NT2/D1 (cell line): ENCODE measurements at regions not wholly inside any gene's neighbourhood (a gene's known extent, or its start where the extent isn't known, plus 50 kb on each side); places are given as distances from the start of the nearest gene placed in this dataset.

Experiments used
- DNase-seq: peaks from one replicate; pipeline ENCODE4 v3.0.0-alpha.2; 2011; ENCODE audit warnings: low read depth, low spot score
- H3K27me3 ChIP-seq: 2 replicates; pipeline ENCODE4 v1.6.0; 2011; ENCODE audit warnings: mild to moderate bottlenecking; ENCODE audit not compliant: insufficient read length, insufficient read depth
- H3K36me3 ChIP-seq: 2 replicates; pipeline ENCODE4 v1.6.1; 2011; ENCODE audit warnings: mild to moderate bottlenecking, low read length, mixed read lengths; ENCODE audit not compliant: insufficient read depth, insufficient read length
- H3K4me1 ChIP-seq: 2 replicates; pipeline ENCODE4 v1.5.1; 2011; ENCODE audit not compliant: insufficient read depth, insufficient read length
- H3K4me3 ChIP-seq: 2 replicates; pipeline ENCODE4 v1.5.1; 2011; ENCODE audit warnings: low read depth; ENCODE audit not compliant: insufficient read length
- H3K9ac ChIP-seq: 2 replicates; pipeline ENCODE4 v1.6.0; 2011; ENCODE audit warnings: low read depth; ENCODE audit not compliant: insufficient read length
- H3K9me3 ChIP-seq: 2 replicates; pipeline ENCODE4 v1.5.1; 2011; ENCODE audit warnings: mild to moderate bottlenecking, low read length; ENCODE audit not compliant: insufficient read depth
- SUZ12 ChIP-seq: IDR thresholded peaks from 2 replicates; pipeline ENCODE4 v1.6.1; 2011; ENCODE audit not compliant: insufficient read length, insufficient read depth; ENCODE audit errors: extremely low read depth
- YY1 ChIP-seq: IDR thresholded peaks from 2 replicates; pipeline ENCODE4 v1.6.1; 2011; ENCODE audit not compliant: insufficient read length, insufficient read depth
- ZNF274 ChIP-seq: IDR thresholded peaks from 2 replicates; pipeline ENCODE4 v1.6.1; 2011; ENCODE audit warnings: mild to moderate bottlenecking, low read depth, low read length

- no peak for DNase-seq
- Histone ChIP-seq H3K9me3 (no peaks in the 10 kb centered on the region), H3K4me1 (no peaks in the 10 kb centered on the region), H3K27me3 (no peaks in the 10 kb centered on the region), H3K36me3 (no peaks in the 10 kb centered on the region), H3K9ac (no peak overlapping the region), H3K4me3 (no peak overlapping the region)
- TF ChIP-seq SUZ12 (no peak), ZNF274 (no peak), YY1 (no peak)
Measured at GRCh38 chr4:81714291-81714690, 242.6 kb upstream of the RASGEF1B start.

GRCh38 chr4:81712714-81713113, 241.0 kb upstream of the RASGEF1B start:
- Histone ChIP-seq H3K4me3 (no peak overlapping the region), H3K9me3 (no peaks in the 10 kb centered on the region), H3K36me3 (no peaks in the 10 kb centered on the region), H3K4me1 (no peaks in the 10 kb centered on the region), H3K9ac (no peak overlapping the region), H3K27me3 (no peaks in the 10 kb centered on the region)
- DNase-seq, result no peak
- no peak for TF ChIP-seq YY1

GRCh38 chr4:81704461-81704860, 232.8 kb upstream of the RASGEF1B start:
- no peak for DNase-seq
- no peaks in the 10 kb centered on the region for H3K27me3 ChIP-seq
- no peaks in the 10 kb centered on the region for H3K36me3 ChIP-seq
- no peaks in the 10 kb centered on the region for H3K9me3 ChIP-seq
- no peak overlapping the region for H3K4me3 ChIP-seq
- no peak overlapping the region for H3K9ac ChIP-seq
- TF ChIP-seq YY1 (no peak), ZNF274 (no peak), SUZ12 (no peak)
- no peaks in the 10 kb centered on the region for H3K4me1 ChIP-seq

GRCh38 chr4:81700189-81700588, 228.5 kb upstream of the RASGEF1B start:
- Histone ChIP-seq H3K4me3 (no peak overlapping the region), H3K9me3 (no peaks in the 10 kb centered on the region), H3K36me3 (no peaks in the 10 kb centered on the region), H3K9ac (no peak overlapping the region), H3K4me1 (no peaks in the 10 kb centered on the region), H3K27me3 (no peaks in the 10 kb centered on the region)
- DNase-seq, result no peak
- TF ChIP-seq ZNF274, result no peak
- no peak for TF ChIP-seq SUZ12
- no peak for TF ChIP-seq YY1

GRCh38 chr4:81698538-81699296, 227.0 kb upstream of the RASGEF1B start:
- DNase-seq, result no peak
- no peaks in the 10 kb centered on the region for H3K9me3 ChIP-seq
- no peaks in the 10 kb centered on the region for H3K27me3 ChIP-seq
- TF ChIP-seq SUZ12 (no peak), ZNF274 (no peak), YY1 (no peak)
- H3K4me3 ChIP-seq, result no peak overlapping the region
- no peaks in the 10 kb centered on the region for H3K4me1 ChIP-seq
- H3K36me3 ChIP-seq, result no peaks in the 10 kb centered on the region
- no peak overlapping the region for H3K9ac ChIP-seq

GRCh38 chr4:81694176-81694913, 222.6 kb upstream of the RASGEF1B start:
- Histone ChIP-seq H3K4me3 (no peak overlapping the region), H3K27me3 (no peaks in the 10 kb centered on the region), H3K4me1 (no peaks in the 10 kb centered on the region), H3K9ac (no peak overlapping the region), H3K9me3 (no peaks in the 10 kb centered on the region), H3K36me3 (no peaks in the 10 kb centered on the region)
- TF ChIP-seq YY1 (no peak), SUZ12 (no peak), ZNF274 (no peak)
- DNase-seq, result no peak

GRCh38 chr4:81690871-81691270, 219.2 kb upstream of the RASGEF1B start:
- no peak overlapping the region for H3K9ac ChIP-seq

More at GRCh38 chr4:81690871-81691270, 219.2 kb upstream of the RASGEF1B start:
- H3K4me1 ChIP-seq, result no peaks in the 10 kb centered on the region
- H3K36me3 ChIP-seq, result no peaks in the 10 kb centered on the region
- H3K27me3 ChIP-seq, result no peaks in the 10 kb centered on the region
- DNase-seq, result no peak
- H3K9me3 ChIP-seq, result no peaks in the 10 kb centered on the region
- TF ChIP-seq ZNF274, result no peak
- no peak for TF ChIP-seq YY1
- no peak for TF ChIP-seq SUZ12
- H3K4me3 ChIP-seq, result no peak overlapping the region
